ENCODE measurements at regions not wholly inside any gene's neighbourhood (a gene's known extent, or its start where the extent isn't known, plus 50 kb on each side); places are given as distances from the start of the nearest gene placed in this dataset.

GRCh38 chr5:97355775-97356174, 172.7 kb upstream of the RIOK2 start:
- Histone ChIP-seq H2BK20ac (ENCODE audit: low read length) (no peak overlapping the region), H3K56ac (replicated peaks; ENCODE audit: insufficient read length, low read depth, low read length) (no peak overlapping the region), H4K91ac (replicated peaks; ENCODE audit: insufficient read length, low read length) (no peak overlapping the region), H4K20me1 (replicated peaks in 1 of 2; ENCODE audit: control insufficient read depth in 1 of 2, insufficient read depth in 2 of 2, low read length in 2 of 2) (no peaks in the 10 kb centered on the region), H2BK12ac (ENCODE audit: low read depth, low read length) (no peak overlapping the region), H3K14ac (ENCODE audit: insufficient read length) (no peak overlapping the region), H3K36me3 (ENCODE audit: control insufficient read depth in 2 of 4, insufficient read depth in 4 of 4, low read length in 3 of 4) (no peaks in the 10 kb centered on the region), H3K27ac (ENCODE audit: low read depth, low read length) (no peak overlapping the region), H3K4me2 (ENCODE audit: insufficient read depth in 1 of 2, low read depth in 2 of 2, low read length in 2 of 2) (no peak overlapping the region), H3K9ac (replicated peaks in 1 of 4; ENCODE audit: extremely low read depth in 1 of 4, low read depth in 3 of 4, low read length in 3 of 4) (no peak overlapping the region), H3K23ac (ENCODE audit: insufficient read length) (no peak overlapping the region), H2AK5ac (ENCODE audit: low read depth, low read length) (no peak overlapping the region), H3K27me3 (replicated peaks in 1 of 4; ENCODE audit: control insufficient read depth in 3 of 4, extremely low read depth in 1 of 4, insufficient read depth in 3 of 4, low read length in 3 of 4) (no peaks in the 10 kb centered on the region), H2BK15ac (ENCODE audit: low read length) (no peak overlapping the region), H3K79me2 (ENCODE audit: control insufficient read depth in 1 of 2, insufficient read depth in 2 of 2, low read length in 2 of 2) (no peaks in the 10 kb centered on the region), H2BK120ac (replicated peaks; ENCODE audit: low read depth, low read length) (no peak overlapping the region), H4K5ac (ENCODE audit: insufficient read length, low read depth, low read length) (no peak overlapping the region), H3K23me2 (ENCODE audit: low read depth, low read length) (no peaks in the 10 kb centered on the region), H3K4me3 (ENCODE audit: extremely low read depth in 1 of 4, insufficient read depth in 2 of 4, low read depth in 3 of 4, low read length in 4 of 4) (no peak overlapping the region), H3K18ac (ENCODE audit: extremely low read depth, low read length) (no peak overlapping the region), H3K4me1 (replicated peaks in 1 of 4; ENCODE audit: control insufficient read depth in 3 of 4, insufficient read depth in 4 of 4, low read length in 3 of 4) (no peaks in the 10 kb centered on the region), H3K9me3 (ENCODE audit: insufficient read depth in 2 of 2, low read depth in 1 of 2, low read length in 1 of 2) (peaks cover 2% of the 10 kb centered on the region in 2 experiments; a peak in 1 of 4 replicates), H3K4ac (replicated peaks; ENCODE audit: insufficient read length, low read depth, low read length) (no peak overlapping the region), H3K79me1 (ENCODE audit: low read depth, low read length) (no peaks in the 10 kb centered on the region), H4K8ac (ENCODE audit: extremely low read depth, insufficient read depth, low read length) (no peak overlapping the region), H2AFZ (ENCODE audit: low read length) (no peak overlapping the region), H2BK5ac (ENCODE audit: low read depth, low read length) (no peak overlapping the region)
- POLR2A ChIA-PET (ENCODE audit: partially characterized antibody), result no interaction called here
- DNase-seq (ENCODE audit: low read depth in 1 of 2, low spot score in 2 of 2), result no peak
- CTCF ChIA-PET (ENCODE audit: partially characterized antibody), result interaction anchor here (0.6 to 0.8 kb wide), 2 partner anchors 58 to 112 kb away, joined by 3 read pairs; no protein-coding TSS in a partner anchor
- no peak for FAIRE-seq
- WGBS, 2 experiments (ENCODE audit: extremely low coverage in 1 of 2, insufficient coverage in 1 of 2, insufficient read length in 1 of 2, insufficient replicate concordance in 2 of 2, low coverage in 1 of 2, low lambda C conversion rate in 2 of 2, missing lambda C conversion rate in 1 of 2), result 82% methylated on average over 4 of the region's 4 CpGs; no CpG with 5 or more reads in 1 of the 2 experiments
- TF ChIP-seq ZNF274 (IDR thresholded peaks at IDR 0.05; ENCODE audit: borderline replicate concordance, extremely low read depth, low read length), result no peak
- TF ChIP-seq PHF8 (conservative IDR thresholded peaks at IDR 0.05; ENCODE audit: low read depth, low read length), result no peak
- no peak for TF ChIP-seq E2F6 (IDR thresholded peaks at IDR 0.05)
- TF ChIP-seq SRF (IDR thresholded peaks at IDR 0.05; ENCODE audit: low read depth, low read length), result no peak

All from H1 (cell line).